ENCODE measurements at regions not wholly inside any gene's neighbourhood (a gene's known extent, or its start where the extent isn't known, plus 50 kb on each side); places are given as distances from the start of the nearest gene placed in this dataset.

DNA sequence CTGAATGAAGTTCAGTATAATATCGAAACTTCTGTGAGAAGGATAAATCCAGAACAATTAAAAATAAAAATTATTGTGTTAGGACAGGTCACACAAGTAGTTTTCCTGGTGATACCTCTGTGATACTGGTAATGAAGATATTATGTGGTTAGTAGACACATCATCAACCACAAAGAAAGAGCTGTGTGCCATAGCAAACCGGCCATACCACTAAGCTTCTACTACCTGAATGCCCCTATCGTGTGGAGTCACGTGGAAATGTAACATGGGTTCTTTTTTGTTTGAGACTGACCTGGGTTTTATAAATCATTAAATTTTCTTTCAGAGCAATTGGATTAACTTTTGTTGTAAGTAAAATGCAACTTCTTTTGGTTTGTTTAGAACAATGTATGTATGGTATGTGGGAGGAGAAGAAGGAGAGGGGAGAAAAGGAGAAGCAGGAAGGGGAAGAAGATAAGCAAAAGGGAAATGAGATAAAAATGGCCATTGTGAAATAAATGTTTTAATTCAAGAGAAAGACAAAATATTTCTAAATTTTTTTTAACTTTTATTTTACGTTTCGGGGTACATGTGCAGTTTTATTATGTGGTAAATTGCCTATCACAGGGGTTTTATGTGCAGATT is 58.2 kb upstream of the LRRC8B start:
- H3K36me3 Mint-ChIP-seq (ENCODE audit: insufficient read depth in 1 of 3, low read depth in 3 of 3) = no peaks in the 10 kb centered on the region
- no peaks in the 10 kb centered on the region; the same call in 1 of the 2 replicates for H3K27me3 Mint-ChIP-seq (ENCODE audit: low read depth)
- H2BK5ac ChIP-seq (ENCODE audit: insufficient read length, low read length) = no peak overlapping the region

More for the DNA sequence above, 58.2 kb upstream of the LRRC8B start:
- Histone ChIP-seq H2AFZ (ENCODE audit: low read length) (no peak overlapping the region), H4K20me1 (ENCODE audit: control insufficient read depth, insufficient read depth, insufficient read length) (no peaks in the 10 kb centered on the region), H3K23me2 (ENCODE audit: insufficient read length, low read depth, low read length, poor library complexity, severe bottlenecking) (no peaks in the 10 kb centered on the region), H3K79me2 (ENCODE audit: insufficient read depth, low read length) (no peaks in the 10 kb centered on the region), H2AK5ac (ENCODE audit: insufficient read length, low read length) (no peak overlapping the region), H3K18ac (ENCODE audit: insufficient read length, low read depth, low read length) (no peak overlapping the region), H4K8ac (replicated peaks; ENCODE audit: insufficient read length, low read depth, low read length) (no peak overlapping the region), H3K56ac (ENCODE audit: insufficient read length, low read depth, low read length) (no peak overlapping the region), H3K9me3 (ENCODE audit: control insufficient read depth, low read depth, low read length) (no peaks in the 10 kb centered on the region), H4K5ac (ENCODE audit: insufficient read length, low read depth, low read length) (no peak overlapping the region), H3K4ac (ENCODE audit: low read depth, low read length) (no peak overlapping the region), H3K79me1 (ENCODE audit: insufficient read depth, low read depth, low read length, poor library complexity, severe bottlenecking) (no peaks in the 10 kb centered on the region), H2BK12ac (ENCODE audit: insufficient read length, low read depth, low read length) (no peak overlapping the region), H2BK15ac (ENCODE audit: low read depth, low read length) (no peak overlapping the region), H2BK120ac (ENCODE audit: low read depth, low read length, poor library complexity, severe bottlenecking) (no peak overlapping the region), H3K9ac (ENCODE audit: extremely low read depth, insufficient read length, low read length) (no peak overlapping the region), H3K14ac (ENCODE audit: insufficient read depth, low read length) (no peak overlapping the region), H3K27ac (ENCODE audit: insufficient read length, low read depth, low read length) (no peak overlapping the region), H3K23ac (ENCODE audit: insufficient read length, low read depth, low read length) (no peak overlapping the region), H4K91ac (ENCODE audit: insufficient read length, low read depth, low read length) (no peak overlapping the region), H3T11ph (ENCODE audit: low read length) (no peak overlapping the region), H3K27me3 (ENCODE audit: insufficient read depth, low read length) (no peaks in the 10 kb centered on the region), H2BK20ac (ENCODE audit: low read depth, low read length, poor library complexity, severe bottlenecking) (no peak overlapping the region), H3K4me1 (ENCODE audit: insufficient read depth, low read length) (no peaks in the 10 kb centered on the region), H3K4me2 (ENCODE audit: insufficient read depth, insufficient read length, low read length) (no peak overlapping the region)
- Mint-ChIP-seq H3K27ac (no peak overlapping the region), H3K4me3 (no peak overlapping the region), H3K9me3 (no peaks in the 10 kb centered on the region), H3K4me1 (no peaks in the 10 kb centered on the region)
- TF ChIP-seq, protein P1, sequence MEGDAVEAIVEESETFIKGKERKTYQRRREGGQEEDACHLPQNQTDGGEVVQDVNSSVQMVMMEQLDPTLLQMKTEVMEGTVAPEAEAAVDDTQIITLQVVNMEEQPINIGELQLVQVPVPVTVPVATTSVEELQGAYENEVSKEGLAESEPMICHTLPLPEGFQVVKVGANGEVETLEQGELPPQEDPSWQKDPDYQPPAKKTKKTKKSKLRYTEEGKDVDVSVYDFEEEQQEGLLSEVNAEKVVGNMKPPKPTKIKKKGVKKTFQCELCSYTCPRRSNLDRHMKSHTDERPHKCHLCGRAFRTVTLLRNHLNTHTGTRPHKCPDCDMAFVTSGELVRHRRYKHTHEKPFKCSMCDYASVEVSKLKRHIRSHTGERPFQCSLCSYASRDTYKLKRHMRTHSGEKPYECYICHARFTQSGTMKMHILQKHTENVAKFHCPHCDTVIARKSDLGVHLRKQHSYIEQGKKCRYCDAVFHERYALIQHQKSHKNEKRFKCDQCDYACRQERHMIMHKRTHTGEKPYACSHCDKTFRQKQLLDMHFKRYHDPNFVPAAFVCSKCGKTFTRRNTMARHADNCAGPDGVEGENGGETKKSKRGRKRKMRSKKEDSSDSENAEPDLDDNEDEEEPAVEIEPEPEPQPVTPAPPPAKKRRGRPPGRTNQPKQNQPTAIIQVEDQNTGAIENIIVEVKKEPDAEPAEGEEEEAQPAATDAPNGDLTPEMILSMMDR (conservative IDR thresholded peaks at IDR 0.05) = no peak
- WGBS (ENCODE audit: extremely low coverage, insufficient read length, low lambda C conversion rate) = no CpG with 5 or more reads among the region's 6 CpGs
- no peak for DNase-seq

Data from H9 (cell line).